T-helper 1 cell treated with Interleukin-12 subunit alpha and Interleukin-12 subunit beta and Interleukin-4 antibody, amounts not matched to agents 30 μg/mL and 1 μg/mL, for 36 hours (primary cell): ENCODE measurements at regions not wholly inside any gene's neighbourhood (a gene's known extent, or its start where the extent isn't known, plus 50 kb on each side); places are given as distances from the start of the nearest gene placed in this dataset.

Source experiments
- H3K27ac Mint-ChIP-seq: one replicate; pipeline ENCODE4 v1.8.0; 2021; ENCODE audit warnings: mild to moderate bottlenecking, mixed read lengths
- H3K27me3 Mint-ChIP-seq: one replicate; pipeline ENCODE4 v1.8.0; 2021; ENCODE audit warnings: low read depth, mixed read lengths
- H3K36me3 Mint-ChIP-seq: one replicate; pipeline ENCODE4 v1.8.0; 2021; ENCODE audit warnings: low read depth, mixed read lengths
- H3K4me1 Mint-ChIP-seq: one replicate; pipeline ENCODE4 v1.8.0; 2021; ENCODE audit warnings: low read depth, mixed read lengths
- H3K4me3 Mint-ChIP-seq: one replicate; pipeline ENCODE4 v1.8.0; 2021; ENCODE audit warnings: mild to moderate bottlenecking, moderate library complexity, mixed read lengths
- H3K9me3 Mint-ChIP-seq: one replicate; pipeline ENCODE4 v1.8.0; 2021; ENCODE audit warnings: mixed read lengths

DNA sequence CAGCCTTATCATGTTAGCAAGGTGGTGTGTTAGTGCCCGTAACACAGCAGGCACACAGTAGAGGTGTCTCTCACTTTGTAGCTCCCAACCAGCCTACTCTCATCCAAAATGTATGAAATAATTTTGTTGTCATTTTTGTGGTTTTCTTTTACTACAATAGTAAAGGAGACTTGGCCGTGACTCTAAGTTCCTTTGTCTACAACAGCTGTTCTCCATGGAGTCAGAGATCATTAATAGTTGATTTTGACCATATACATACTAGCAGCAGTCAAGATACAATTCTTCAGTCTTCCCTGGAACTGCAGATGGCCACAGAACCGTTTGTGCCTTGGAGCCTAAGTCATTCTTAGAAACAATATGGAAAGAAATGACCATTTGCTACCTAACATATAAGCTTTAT lies 567.1 kb downstream of the TLR4 start:
- Mint-ChIP-seq H3K27ac (no peak overlapping the region), H3K36me3 (no peaks in the 10 kb centered on the region), H3K27me3 (no peaks in the 10 kb centered on the region), H3K4me1 (no peaks in the 10 kb centered on the region), H3K4me3 (no peak overlapping the region), H3K9me3 (no peaks in the 10 kb centered on the region)

DNA sequence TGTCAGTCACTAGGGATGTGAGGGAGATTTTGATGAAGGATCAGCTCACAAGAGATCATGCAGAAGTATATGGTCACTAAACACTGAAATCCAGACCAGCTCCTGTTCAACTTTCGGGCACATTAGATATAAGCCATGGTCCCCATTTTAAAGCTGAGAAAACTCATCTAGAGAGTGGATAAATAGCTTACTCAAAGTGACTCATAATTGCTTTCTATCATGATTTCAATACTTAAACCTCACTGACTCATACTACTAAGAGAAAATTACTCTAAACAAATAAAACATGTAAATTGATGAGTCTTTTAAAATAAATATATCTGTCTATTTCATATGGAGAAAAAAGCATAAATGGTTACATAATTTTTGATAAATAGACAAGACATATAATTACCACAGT lies 567.7 kb downstream of the TLR4 start:
- Mint-ChIP-seq H3K36me3 (no peaks in the 10 kb centered on the region), H3K27ac (no peak overlapping the region), H3K27me3 (no peaks in the 10 kb centered on the region), H3K9me3 (no peaks in the 10 kb centered on the region), H3K4me3 (no peak overlapping the region), H3K4me1 (no peaks in the 10 kb centered on the region)

DNA sequence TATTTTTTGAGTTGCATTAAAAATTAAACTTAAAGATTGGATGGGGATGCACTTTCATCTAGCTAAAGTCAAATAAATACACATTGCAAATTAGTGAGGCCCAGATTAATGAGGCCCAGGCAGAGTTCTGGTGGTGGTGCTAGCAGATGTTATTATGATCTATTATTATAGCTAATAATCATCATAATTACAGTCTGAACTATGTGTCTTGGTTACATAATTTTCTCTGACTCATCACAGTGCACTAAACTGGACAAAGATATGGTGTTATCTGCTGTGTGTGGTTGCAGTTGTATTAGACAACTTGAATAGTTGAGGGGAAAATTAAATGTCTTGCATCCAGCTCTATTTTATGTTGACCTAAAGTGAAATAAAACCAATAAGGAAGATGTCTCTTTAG lies 568.8 kb downstream of the TLR4 start:
- no peak overlapping the region for H3K4me3 Mint-ChIP-seq
- no peaks in the 10 kb centered on the region for H3K4me1 Mint-ChIP-seq
- H3K27ac Mint-ChIP-seq = no peak overlapping the region
- H3K36me3 Mint-ChIP-seq = no peaks in the 10 kb centered on the region
- H3K9me3 Mint-ChIP-seq = no peaks in the 10 kb centered on the region
- no peaks in the 10 kb centered on the region for H3K27me3 Mint-ChIP-seq

DNA sequence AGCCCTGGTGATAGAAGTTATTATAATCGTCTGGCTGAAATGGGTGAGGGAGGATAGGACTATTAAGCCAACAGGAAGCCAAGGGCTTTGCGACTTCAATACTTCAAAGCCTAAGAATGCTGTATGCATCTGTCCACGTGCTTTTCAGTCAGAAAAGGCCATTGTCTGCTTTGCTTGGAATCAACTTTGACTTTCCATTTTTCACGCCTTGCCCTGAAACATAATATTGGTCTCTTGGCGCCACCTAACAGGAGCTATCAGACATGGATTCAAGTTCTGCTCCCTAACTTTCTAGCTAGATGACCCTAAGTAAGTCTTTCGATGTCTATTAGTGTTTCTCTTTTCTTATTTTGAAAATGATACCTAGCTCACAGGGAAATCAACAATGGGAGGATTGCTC lies 572.6 kb downstream of the TLR4 start:
- H3K27me3 Mint-ChIP-seq = no peaks in the 10 kb centered on the region
- H3K4me1 Mint-ChIP-seq = no peaks in the 10 kb centered on the region
- H3K27ac Mint-ChIP-seq = no peak overlapping the region
- no peaks in the 10 kb centered on the region for H3K36me3 Mint-ChIP-seq
- no peaks in the 10 kb centered on the region for H3K9me3 Mint-ChIP-seq
- H3K4me3 Mint-ChIP-seq = no peak overlapping the region

DNA sequence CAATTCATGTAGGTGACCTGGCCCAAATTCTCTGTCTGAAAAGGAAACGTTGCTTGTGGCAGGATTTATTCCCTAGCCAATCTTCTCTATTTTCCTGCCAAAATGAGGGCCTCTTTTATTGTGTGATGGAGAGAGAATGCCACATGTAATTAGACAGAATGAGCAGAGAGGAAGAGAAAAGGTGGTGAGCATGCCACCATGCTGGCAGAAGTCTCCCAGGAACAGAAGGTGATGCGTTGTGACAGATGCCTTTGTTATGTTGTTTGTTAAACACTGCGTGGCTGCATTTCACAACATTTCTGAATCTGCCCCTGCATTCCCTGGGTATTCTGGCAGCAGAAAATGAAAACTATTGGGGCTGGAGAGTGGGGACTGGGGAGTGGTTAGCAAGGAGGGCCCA lies 577.6 kb downstream of the TLR4 start:
- H3K9me3 Mint-ChIP-seq = no peaks in the 10 kb centered on the region
- no peak overlapping the region for H3K4me3 Mint-ChIP-seq
- no peak overlapping the region for H3K27ac Mint-ChIP-seq
- H3K4me1 Mint-ChIP-seq = no peaks in the 10 kb centered on the region
- no peaks in the 10 kb centered on the region for H3K27me3 Mint-ChIP-seq
- no peaks in the 10 kb centered on the region for H3K36me3 Mint-ChIP-seq

DNA sequence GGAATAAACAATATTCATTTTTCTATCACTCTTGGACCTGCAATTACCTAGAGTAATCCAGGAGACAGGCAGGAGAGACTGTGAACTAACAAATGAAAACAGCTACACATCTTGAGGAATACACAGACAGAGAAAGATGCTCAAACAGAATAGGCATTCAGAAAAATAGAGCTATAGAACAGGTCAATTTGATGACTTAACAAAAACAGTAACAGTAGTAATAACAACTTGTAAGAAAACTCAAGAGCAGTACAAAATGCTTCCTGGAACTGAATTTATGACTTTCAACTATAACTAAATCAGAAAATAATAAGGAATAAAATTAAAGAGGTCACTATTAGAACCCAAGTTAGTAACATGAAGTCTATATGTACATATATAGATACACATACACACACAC lies 579.3 kb downstream of the TLR4 start:
- Mint-ChIP-seq H3K4me3 (no peak overlapping the region), H3K36me3 (no peaks in the 10 kb centered on the region), H3K4me1 (no peaks in the 10 kb centered on the region), H3K27ac (no peak overlapping the region), H3K27me3 (no peaks in the 10 kb centered on the region), H3K9me3 (no peaks in the 10 kb centered on the region)

DNA sequence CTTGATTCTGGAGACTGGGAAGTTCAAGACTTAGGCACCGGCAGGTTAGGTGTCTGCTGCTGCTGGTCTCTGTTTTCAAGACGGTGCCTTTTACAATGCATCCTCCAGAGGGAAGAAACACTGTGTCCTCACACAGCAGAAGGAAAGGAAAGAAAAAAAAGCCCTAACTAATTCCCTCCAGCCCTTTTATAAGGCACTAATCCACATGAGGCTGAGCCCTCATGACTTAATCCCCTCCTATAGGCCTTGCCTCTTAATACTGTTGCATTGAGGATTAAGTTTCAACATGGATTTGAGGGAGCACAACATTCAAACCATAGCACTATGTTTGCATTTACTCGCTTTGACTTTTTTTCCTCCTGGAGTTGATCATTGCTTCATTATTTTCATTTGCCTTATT lies 585.9 kb downstream of the TLR4 start:
- no peaks in the 10 kb centered on the region for H3K4me1 Mint-ChIP-seq
- no peak overlapping the region for H3K27ac Mint-ChIP-seq
- no peak overlapping the region for H3K4me3 Mint-ChIP-seq
- no peaks in the 10 kb centered on the region for H3K27me3 Mint-ChIP-seq
- H3K9me3 Mint-ChIP-seq = no peaks in the 10 kb centered on the region
- H3K36me3 Mint-ChIP-seq = no peaks in the 10 kb centered on the region

DNA sequence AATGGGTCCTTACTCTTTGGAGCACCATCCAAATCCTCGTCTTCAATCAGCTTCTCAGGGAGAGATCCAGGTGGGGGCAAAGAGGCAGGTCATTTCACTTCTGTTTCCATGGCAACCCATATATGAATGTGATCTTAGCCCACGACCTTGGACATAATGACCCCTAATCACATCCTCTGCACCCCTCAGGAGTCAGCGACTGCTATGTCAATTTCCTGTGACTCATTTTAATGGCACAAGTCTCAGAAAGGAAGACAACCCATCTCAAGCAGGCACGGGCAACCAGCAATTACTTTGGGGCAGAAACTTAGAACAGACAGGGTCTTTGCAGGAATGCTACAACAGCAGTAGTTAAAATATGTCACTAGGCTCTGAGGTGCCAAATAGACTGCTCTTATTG lies 591.2 kb downstream of the TLR4 start:
- Mint-ChIP-seq H3K27me3 (no peaks in the 10 kb centered on the region), H3K9me3 (no peaks in the 10 kb centered on the region), H3K36me3 (no peaks in the 10 kb centered on the region), H3K4me3 (no peak overlapping the region), H3K27ac (no peak overlapping the region), H3K4me1 (no peaks in the 10 kb centered on the region)

DNA sequence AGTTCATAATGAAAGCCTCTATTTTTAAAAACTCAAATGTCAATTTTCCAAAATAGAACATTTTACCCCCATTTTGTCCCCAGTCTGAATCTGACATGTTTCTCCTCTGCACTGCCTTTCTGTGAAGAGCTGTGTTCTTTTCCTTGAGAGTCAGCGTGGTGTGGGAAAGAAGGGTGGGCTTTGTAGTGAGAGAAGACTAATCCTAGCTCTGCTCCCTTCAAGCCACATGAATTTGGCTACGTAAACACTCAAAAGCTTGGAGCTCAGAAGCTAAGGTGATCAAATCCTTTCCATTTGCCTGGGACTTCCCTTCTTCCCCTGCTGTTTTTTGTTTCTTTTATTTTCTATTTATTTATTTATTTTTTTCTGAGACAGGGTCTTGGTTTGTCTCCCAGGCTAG lies 598.5 kb downstream of the TLR4 start:
- H3K4me1 Mint-ChIP-seq = no peaks in the 10 kb centered on the region
- no peak overlapping the region for H3K27ac Mint-ChIP-seq
- no peaks in the 10 kb centered on the region for H3K9me3 Mint-ChIP-seq
- no peak overlapping the region for H3K4me3 Mint-ChIP-seq
- H3K36me3 Mint-ChIP-seq = no peaks in the 10 kb centered on the region
- H3K27me3 Mint-ChIP-seq = no peaks in the 10 kb centered on the region

DNA sequence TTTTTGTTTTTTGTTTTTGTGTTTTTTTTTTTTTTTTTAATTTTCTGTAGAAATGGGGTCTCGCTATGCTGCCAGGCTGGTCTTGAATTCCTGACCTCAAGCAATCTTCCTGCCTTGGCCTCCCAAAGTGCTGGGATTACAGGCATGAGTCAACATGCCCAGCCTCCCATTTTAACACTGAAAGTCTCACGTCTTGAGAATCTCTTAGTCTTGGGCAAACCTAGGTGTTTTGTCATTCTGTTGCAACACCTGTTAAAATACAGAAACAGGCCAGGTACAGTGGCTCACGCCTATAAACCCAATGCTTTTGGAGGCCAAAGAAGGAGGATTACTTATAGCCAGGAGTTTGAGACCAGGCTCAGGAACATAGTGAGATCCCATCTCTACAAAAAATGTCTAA lies 599.0 kb downstream of the TLR4 start:
- H3K4me1 Mint-ChIP-seq = no peaks in the 10 kb centered on the region
- H3K9me3 Mint-ChIP-seq = no peaks in the 10 kb centered on the region
- no peak overlapping the region for H3K4me3 Mint-ChIP-seq
- no peaks in the 10 kb centered on the region for H3K27me3 Mint-ChIP-seq
- H3K27ac Mint-ChIP-seq = no peak overlapping the region
- no peaks in the 10 kb centered on the region for H3K36me3 Mint-ChIP-seq

DNA sequence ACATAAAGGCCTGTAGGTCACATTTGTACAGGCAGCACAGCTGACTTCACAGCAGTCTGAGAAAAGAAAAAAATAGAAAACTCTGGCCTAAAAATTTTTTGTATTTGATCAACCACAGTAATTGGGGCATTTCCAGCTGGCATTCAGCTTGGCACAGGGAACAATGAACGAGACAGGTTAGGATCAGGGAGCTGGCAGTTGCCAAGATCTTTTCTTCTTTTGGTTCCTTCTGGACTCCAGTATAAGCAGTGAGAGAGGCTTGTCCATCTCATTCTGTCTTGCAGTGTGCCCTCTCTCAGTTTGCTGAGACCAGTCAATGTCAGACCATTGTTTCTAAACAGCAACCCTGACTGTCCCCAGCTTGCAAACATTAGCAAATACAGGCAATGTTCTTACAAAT lies 601.1 kb downstream of the TLR4 start:
- no peak overlapping the region for H3K4me3 Mint-ChIP-seq
- no peaks in the 10 kb centered on the region for H3K4me1 Mint-ChIP-seq
- H3K9me3 Mint-ChIP-seq = no peaks in the 10 kb centered on the region
- no peak overlapping the region for H3K27ac Mint-ChIP-seq
- no peaks in the 10 kb centered on the region for H3K27me3 Mint-ChIP-seq
- no peaks in the 10 kb centered on the region for H3K36me3 Mint-ChIP-seq

DNA sequence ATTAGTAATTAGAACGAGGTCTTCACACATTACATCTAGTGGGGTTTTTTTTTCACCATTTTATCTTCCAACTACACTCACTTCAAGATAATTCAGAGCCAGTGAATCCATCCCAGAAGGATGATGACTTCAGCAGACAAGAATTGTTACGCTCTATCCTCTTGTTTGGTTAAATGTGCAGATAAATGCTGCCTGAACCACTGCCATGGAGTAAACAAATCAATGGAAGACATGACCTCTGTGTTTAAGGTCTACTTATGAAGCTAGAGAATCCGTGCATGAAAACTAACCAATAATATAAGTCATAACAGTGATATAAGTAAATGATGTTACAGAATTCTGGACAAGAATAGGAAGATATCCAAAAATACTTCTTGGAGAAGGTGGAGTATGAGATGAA lies 602.6 kb downstream of the TLR4 start:
- Mint-ChIP-seq H3K27me3 (no peaks in the 10 kb centered on the region), H3K4me1 (no peaks in the 10 kb centered on the region), H3K27ac (no peak overlapping the region)

DNA sequence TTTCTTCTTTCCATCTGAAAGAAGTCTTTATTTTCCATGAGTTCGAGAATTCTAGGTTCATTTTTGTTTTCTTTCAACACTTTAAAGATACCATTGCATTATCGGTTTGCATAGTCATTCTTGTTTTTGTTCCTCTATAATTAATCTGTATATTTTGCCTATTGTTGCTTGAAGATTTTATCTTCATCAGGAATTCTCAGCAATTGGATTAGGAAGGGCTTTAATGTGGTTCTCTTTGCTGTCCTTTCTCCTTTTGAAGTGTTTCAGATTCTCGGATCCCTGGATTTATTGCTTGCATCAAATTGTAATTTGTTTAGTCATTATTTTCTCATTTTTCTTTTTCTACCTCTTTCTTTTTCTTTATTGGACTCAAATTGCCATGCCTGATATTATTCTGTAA lies 609.8 kb downstream of the TLR4 start:
- Mint-ChIP-seq H3K27me3 (no peaks in the 10 kb centered on the region), H3K36me3 (no peaks in the 10 kb centered on the region), H3K27ac (no peak overlapping the region), H3K4me3 (no peak overlapping the region), H3K9me3 (no peaks in the 10 kb centered on the region), H3K4me1 (no peaks in the 10 kb centered on the region)

More for the DNA sequence above, 602.6 kb downstream of the TLR4 start:
- Mint-ChIP-seq H3K4me3 (no peak overlapping the region), H3K36me3 (no peaks in the 10 kb centered on the region), H3K9me3 (no peaks in the 10 kb centered on the region)

DNA sequence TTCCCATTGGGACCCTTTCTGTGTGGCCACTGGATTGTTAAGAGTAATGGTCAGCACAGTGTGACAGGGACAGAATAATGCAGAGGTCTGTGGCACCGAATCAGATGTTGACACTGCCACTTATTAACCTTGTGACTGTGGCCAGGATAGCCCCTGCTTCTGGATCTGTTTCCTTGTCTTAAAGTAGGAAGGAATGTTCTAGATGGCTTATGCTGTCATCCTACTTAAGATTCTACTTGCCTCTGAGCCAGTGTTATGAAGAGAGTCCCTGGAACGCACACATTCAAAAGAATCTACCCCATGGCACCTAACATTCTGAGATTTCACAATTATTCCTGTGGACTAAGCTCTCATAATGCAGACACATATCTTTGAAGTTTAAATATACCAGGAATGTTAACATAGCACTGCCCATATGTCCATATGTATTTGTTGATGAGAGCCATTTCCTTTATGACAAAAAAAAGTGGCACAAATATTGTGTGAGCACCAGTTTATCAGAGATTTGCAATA lies 612.7 kb downstream of the TLR4 start:
- no peak overlapping the region for H3K4me3 Mint-ChIP-seq
- H3K9me3 Mint-ChIP-seq = no peaks in the 10 kb centered on the region

DNA sequence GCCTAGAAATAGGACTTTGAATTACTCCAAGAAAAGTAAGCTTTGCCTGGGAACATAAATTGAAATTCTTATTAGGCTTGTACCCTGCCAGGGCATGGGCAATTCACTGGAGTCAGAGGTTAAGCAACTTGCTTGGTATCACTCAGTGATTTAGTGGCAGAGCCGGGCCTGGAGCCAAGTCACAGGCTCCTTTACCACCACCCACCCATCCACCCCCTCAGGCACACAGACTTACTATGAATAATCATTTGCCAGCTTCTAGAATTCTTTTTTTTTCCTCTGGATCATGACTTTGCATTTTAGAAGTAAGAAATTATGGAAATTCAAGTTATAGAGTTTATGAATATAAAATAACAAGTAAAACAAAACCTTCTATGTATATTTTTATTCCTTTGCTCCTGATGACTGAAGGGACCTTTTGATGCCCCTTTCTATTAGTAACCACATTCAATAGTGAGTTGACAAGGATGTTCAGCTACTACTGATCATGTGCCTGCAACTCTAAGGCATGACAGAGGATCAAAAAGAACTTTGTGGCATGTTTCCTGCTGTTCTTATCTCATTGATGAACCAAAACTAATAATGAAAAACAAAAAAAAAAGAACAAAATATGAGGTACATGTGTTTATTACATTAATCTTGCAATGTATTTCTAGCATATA lies 614.7 kb downstream of the TLR4 start:
- H3K36me3 Mint-ChIP-seq = no peaks in the 10 kb centered on the region
- no peak overlapping the region for H3K4me3 Mint-ChIP-seq
- no peak overlapping the region for H3K27ac Mint-ChIP-seq
- no peaks in the 10 kb centered on the region for H3K27me3 Mint-ChIP-seq
- no peaks in the 10 kb centered on the region for H3K9me3 Mint-ChIP-seq
- no peaks in the 10 kb centered on the region for H3K4me1 Mint-ChIP-seq

More for the DNA sequence above, 612.7 kb downstream of the TLR4 start:
- Mint-ChIP-seq H3K36me3 (no peaks in the 10 kb centered on the region), H3K27me3 (no peaks in the 10 kb centered on the region), H3K27ac (no peak overlapping the region), H3K4me1 (no peaks in the 10 kb centered on the region)

DNA sequence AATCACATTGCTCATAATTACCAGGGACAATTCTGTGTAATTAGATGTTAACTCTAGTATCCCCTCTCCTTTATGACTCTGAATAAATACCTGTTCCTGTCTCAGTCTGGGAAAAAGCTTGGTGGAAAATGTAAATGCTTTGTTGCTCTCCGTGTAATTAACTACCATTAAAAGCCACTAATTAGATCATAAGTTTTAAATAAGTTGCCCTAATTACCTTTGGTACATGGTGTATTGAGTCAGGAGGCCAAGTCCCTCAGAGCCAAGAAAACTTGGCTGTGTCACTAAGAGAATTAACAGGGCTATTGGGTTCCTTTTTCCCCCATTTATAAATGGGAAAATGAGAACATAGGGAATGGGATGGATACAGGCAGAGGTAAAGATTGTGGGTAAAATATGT lies 617.6 kb downstream of the TLR4 start:
- H3K27me3 Mint-ChIP-seq = no peaks in the 10 kb centered on the region
- no peaks in the 10 kb centered on the region for H3K4me1 Mint-ChIP-seq
- no peaks in the 10 kb centered on the region for H3K36me3 Mint-ChIP-seq
- H3K4me3 Mint-ChIP-seq = no peak overlapping the region
- H3K9me3 Mint-ChIP-seq = no peaks in the 10 kb centered on the region
- H3K27ac Mint-ChIP-seq = no peak overlapping the region
